ENCODE measurements at regions not wholly inside any gene's neighbourhood (a gene's known extent, or its start where the extent isn't known, plus 50 kb on each side); places are given as distances from the start of the nearest gene placed in this dataset.

- Histone ChIP-seq H3K36me3 (replicated peaks) (no peaks in the 10 kb centered on the region), H3K27ac (no peak overlapping the region), H3K27me3 (replicated peaks) (no peaks in the 10 kb centered on the region), H3K4me3 (ENCODE audit: low read depth, low read length) (no peak overlapping the region)
- no peak for DNase-seq
- TF ChIP-seq CTCF (IDR thresholded peaks at IDR 0.05; ENCODE audit: low read depth, low read length, missing control alignments) = no peak
- in situ Hi-C loops (cut with HindIII; ENCODE audit: low pct_ligation_motif_present, low sequenced_read_pairs) = no loop called here
These were observed 72.6 kb upstream of the RAB6C start for GRCh38 chr2:129906861-129907235.

- Histone ChIP-seq H3K36me3 (replicated peaks) (no peaks in the 10 kb centered on the region), H3K27me3 (replicated peaks) (no peaks in the 10 kb centered on the region), H3K27ac (no peak overlapping the region), H3K4me3 (ENCODE audit: low read depth, low read length) (no peak overlapping the region)
- TF ChIP-seq CTCF (IDR thresholded peaks at IDR 0.05; ENCODE audit: low read depth, low read length, missing control alignments) = no peak
- DNase-seq = no peak
- in situ Hi-C loops (cut with HindIII; ENCODE audit: low pct_ligation_motif_present, low sequenced_read_pairs) = no loop called here
These were observed 72.0 kb upstream of the RAB6C start for GRCh38 chr2:129907256-129907998.

GRCh38 chr2:129908721-129909373 is 70.6 kb upstream of the RAB6C start:
- no peaks in the 10 kb centered on the region for H3K27me3 ChIP-seq (replicated peaks)
- no peak overlapping the region for H3K4me3 ChIP-seq (ENCODE audit: low read depth, low read length)
- DNase-seq = no peak
- in situ Hi-C loops (cut with HindIII; ENCODE audit: low pct_ligation_motif_present, low sequenced_read_pairs) = no loop called here
- no peak overlapping the region for H3K27ac ChIP-seq
- no peaks in the 10 kb centered on the region for H3K36me3 ChIP-seq (replicated peaks)
- no peak for TF ChIP-seq CTCF (IDR thresholded peaks at IDR 0.05; ENCODE audit: low read depth, low read length, missing control alignments)

GRCh38 chr2:129909651-129910418 is 69.6 kb upstream of the RAB6C start:
- in situ Hi-C loops (cut with HindIII; ENCODE audit: low pct_ligation_motif_present, low sequenced_read_pairs) = no loop called here
- no peak for DNase-seq
- no peak overlapping the region for H3K27ac ChIP-seq
- no peaks in the 10 kb centered on the region for H3K36me3 ChIP-seq (replicated peaks)
- no peak for TF ChIP-seq CTCF (IDR thresholded peaks at IDR 0.05; ENCODE audit: low read depth, low read length, missing control alignments)
- H3K27me3 ChIP-seq (replicated peaks) = no peaks in the 10 kb centered on the region
- H3K4me3 ChIP-seq (ENCODE audit: low read depth, low read length) = no peak overlapping the region

- H3K27ac ChIP-seq = no peak overlapping the region
- no peak for DNase-seq
- H3K4me3 ChIP-seq (ENCODE audit: low read depth, low read length) = no peak overlapping the region
- no peaks in the 10 kb centered on the region for H3K27me3 ChIP-seq (replicated peaks)
- no peaks in the 10 kb centered on the region for H3K36me3 ChIP-seq (replicated peaks)
- in situ Hi-C loops (cut with HindIII; ENCODE audit: low pct_ligation_motif_present, low sequenced_read_pairs) = no loop called here
- no peak for TF ChIP-seq CTCF (IDR thresholded peaks at IDR 0.05; ENCODE audit: low read depth, low read length, missing control alignments)
These were observed 68.8 kb upstream of the RAB6C start for GRCh38 chr2:129910446-129911362.

All from brain microvascular endothelial cell (primary cell).